ENCODE measurements at regions not wholly inside any gene's neighbourhood (a gene's known extent, or its start where the extent isn't known, plus 50 kb on each side); places are given as distances from the start of the nearest gene placed in this dataset.

DNA sequence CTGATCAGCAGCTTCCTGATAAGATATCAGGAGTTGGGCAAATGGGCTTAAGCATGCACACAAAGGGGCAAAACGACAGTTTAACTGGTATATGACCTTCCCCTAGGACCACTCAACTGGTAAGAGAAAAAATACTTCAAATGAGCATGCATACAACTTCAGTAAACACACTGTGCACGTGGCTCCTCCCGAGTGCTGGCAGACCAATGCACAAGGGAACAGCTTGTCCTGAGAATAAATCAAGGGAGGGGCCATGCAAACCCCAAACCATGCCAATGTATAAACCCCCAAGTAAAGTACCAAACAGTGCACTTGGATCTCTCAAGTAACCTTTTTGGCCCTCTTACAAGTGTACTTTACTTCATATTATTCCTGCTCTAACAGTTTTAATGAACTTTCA lies 293.3 kb upstream of the TBX22 start:
- DNase-seq: no peak
- no peak overlapping the region for H3K27ac Mint-ChIP-seq (ENCODE audit: unreplicated experiment)
- no peaks in the 10 kb centered on the region for H3K4me1 Mint-ChIP-seq (ENCODE audit: low read depth, unreplicated experiment)
- H3K9me3 Mint-ChIP-seq (ENCODE audit: low read depth, unreplicated experiment): no peaks in the 10 kb centered on the region
- no TSS peak for BruUV-seq (replicated peaks)
- no peak overlapping the region for H3K4me3 Mint-ChIP-seq (ENCODE audit: low read depth, unreplicated experiment)
- no peaks in the 10 kb centered on the region for H3K36me3 Mint-ChIP-seq (ENCODE audit: insufficient read depth, unreplicated experiment)
- intact Hi-C loops (cut with micrococcal nuclease; ENCODE audit: unreplicated experiment): no loop called here
- CTCF ChIA-PET: no interaction called here
- no peaks in the 10 kb centered on the region for H3K27me3 Mint-ChIP-seq (ENCODE audit: unreplicated experiment)
- TF ChIP-seq, protein P1, sequence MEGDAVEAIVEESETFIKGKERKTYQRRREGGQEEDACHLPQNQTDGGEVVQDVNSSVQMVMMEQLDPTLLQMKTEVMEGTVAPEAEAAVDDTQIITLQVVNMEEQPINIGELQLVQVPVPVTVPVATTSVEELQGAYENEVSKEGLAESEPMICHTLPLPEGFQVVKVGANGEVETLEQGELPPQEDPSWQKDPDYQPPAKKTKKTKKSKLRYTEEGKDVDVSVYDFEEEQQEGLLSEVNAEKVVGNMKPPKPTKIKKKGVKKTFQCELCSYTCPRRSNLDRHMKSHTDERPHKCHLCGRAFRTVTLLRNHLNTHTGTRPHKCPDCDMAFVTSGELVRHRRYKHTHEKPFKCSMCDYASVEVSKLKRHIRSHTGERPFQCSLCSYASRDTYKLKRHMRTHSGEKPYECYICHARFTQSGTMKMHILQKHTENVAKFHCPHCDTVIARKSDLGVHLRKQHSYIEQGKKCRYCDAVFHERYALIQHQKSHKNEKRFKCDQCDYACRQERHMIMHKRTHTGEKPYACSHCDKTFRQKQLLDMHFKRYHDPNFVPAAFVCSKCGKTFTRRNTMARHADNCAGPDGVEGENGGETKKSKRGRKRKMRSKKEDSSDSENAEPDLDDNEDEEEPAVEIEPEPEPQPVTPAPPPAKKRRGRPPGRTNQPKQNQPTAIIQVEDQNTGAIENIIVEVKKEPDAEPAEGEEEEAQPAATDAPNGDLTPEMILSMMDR (IDR thresholded peaks at IDR 0.05; ENCODE audit: unreplicated experiment): no peak

DNA sequence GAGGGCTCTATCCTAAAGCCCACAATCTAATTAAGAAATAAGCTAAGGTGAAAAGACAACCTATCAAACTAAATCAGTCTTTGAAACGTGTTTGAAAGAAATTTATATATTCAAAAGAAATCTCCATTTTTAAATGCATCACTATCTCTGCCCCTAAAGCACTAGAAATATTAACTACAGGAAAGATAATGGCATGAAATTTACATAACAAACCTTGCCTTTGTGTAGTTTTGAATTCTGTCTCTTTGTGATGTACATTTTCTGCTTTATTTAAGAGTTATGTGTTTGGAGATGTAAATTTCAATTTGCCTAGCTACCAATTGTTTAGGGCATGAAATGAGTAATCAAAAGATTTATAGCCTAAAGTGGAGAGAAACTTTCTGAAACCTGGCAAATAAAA lies 286.1 kb upstream of the TBX22 start:
- BruUV-seq (replicated peaks): no TSS peak
- Mint-ChIP-seq H3K27ac (ENCODE audit: unreplicated experiment) (no peak overlapping the region), H3K27me3 (ENCODE audit: unreplicated experiment) (no peaks in the 10 kb centered on the region), H3K9me3 (ENCODE audit: low read depth, unreplicated experiment) (no peaks in the 10 kb centered on the region), H3K36me3 (ENCODE audit: insufficient read depth, unreplicated experiment) (no peaks in the 10 kb centered on the region), H3K4me3 (ENCODE audit: low read depth, unreplicated experiment) (no peak overlapping the region), H3K4me1 (ENCODE audit: low read depth, unreplicated experiment) (no peaks in the 10 kb centered on the region)
- intact Hi-C loops (cut with micrococcal nuclease; ENCODE audit: unreplicated experiment): no loop called here
- TF ChIP-seq, protein P1 (IDR thresholded peaks at IDR 0.05; ENCODE audit: unreplicated experiment): no peak
- DNase-seq: no peak
- CTCF ChIA-PET: no interaction called here

All from Calu3 (cell line).